ENCODE measurements at regions not wholly inside any gene's neighbourhood (a gene's known extent, or its start where the extent isn't known, plus 50 kb on each side); places are given as distances from the start of the nearest gene placed in this dataset.

DNA sequence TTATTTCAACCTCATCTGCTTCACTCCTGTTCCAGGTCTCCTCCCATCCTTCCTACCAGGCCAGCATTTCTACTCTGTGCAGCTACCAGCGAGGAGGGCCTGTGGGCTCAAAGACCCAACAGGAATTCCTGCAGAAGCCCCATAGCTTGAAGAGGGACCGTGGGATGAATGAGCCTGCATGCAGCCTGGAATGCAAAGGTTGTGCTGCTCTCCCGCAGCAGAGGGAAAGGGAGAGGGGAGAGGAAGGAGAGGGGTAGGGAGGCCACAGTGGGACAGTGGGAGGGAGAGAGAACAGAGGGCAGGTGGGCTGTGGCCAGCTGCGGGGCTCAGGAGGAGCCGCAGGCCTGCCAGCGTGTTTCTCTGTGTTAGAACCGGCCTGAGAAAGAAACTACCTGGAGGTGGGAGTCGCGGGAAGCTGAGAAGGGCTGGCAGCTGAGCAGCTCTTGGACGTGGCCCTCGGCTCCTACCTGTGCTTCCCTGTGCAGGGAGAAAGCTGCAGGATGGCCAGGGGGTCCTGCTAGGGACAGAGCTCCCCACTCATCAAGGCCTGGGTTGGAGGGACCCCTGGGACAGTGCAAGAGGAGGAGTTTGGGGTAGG is 66.1 kb upstream of the MLN start:
- no peak for TF ChIP-seq CTCF (conservative IDR thresholded peaks at IDR 0.05; ENCODE audit: low read length)
- no peak for TF ChIP-seq EZH2phosphoT487 (IDR thresholded peaks at IDR 0.05; ENCODE audit: borderline replicate concordance, low read depth, low read length)
